HCT116 (cell line): ENCODE measurements at regions not wholly inside any gene's neighbourhood (a gene's known extent, or its start where the extent isn't known, plus 50 kb on each side); places are given as distances from the start of the nearest gene placed in this dataset.
A peak's percentile ranks its signal among the peaks of the same experiment; 100 is the strongest.

Experiments used
- ATAC-seq: fragments of 200-7000 bp; cut with Tn5 transposase; 2 replicates; pipeline ENCODE4 v1.9.1; 2020; ENCODE audit warnings: mild to moderate bottlenecking, moderate library complexity
- BruUV-seq: library from RNA; stranded (reverse); fragments of 400-500 nt; replicated peaks from 2 replicates; lab custom pipeline; 2021; lab: Mats Ljungman, UMichigan
- CTCF ChIA-PET: fragments of 300-600 bp; sonication (Branson Sonifier 250); formaldehyde crosslinking; loops from one replicate; lab custom pipeline; 2021; ENCODE audit warnings: antibody characterized with exemption; lab: Charles Lee
- POLR2A ChIA-PET: fragments of 300-600, 350-600 bp; sonication (Branson Sonifier 250); formaldehyde crosslinking; loops from one replicate; lab custom pipeline; 2021; ENCODE audit warnings: antibody characterized with exemption; lab: Charles Lee
- RAD21 ChIA-PET, 2 experiments: fragments of 300-600 bp; sonication (Branson Sonifier 250); formaldehyde crosslinking; loops; one replicate each; lab custom pipeline; 2023; ENCODE audit warnings: low total read pairs in 2 of 2; ENCODE audit not compliant: uncharacterized antibody in 2 of 2, unreplicated experiment in 2 of 2, low non-redundant PET in 1 of 2; lab: Charles Lee
- DNase-seq: peaks from one replicate; pipeline ENCODE4 v3.0.0-alpha.2; 2010; ENCODE audit warnings: low read depth, low spot score
- H2AFZ ChIP-seq: fragments of 200-600 bp; shearing (Covaris generic), sonication (generic); 2 replicates; pipeline ENCODE4 v1.6.1; 2017; ENCODE audit warnings: low read depth, mixed run types, mixed read lengths, antibody characterized with exemption, low read length; ENCODE audit not compliant: poor library complexity, severe bottlenecking
- H3K27ac ChIP-seq: 2 replicates; pipeline ENCODE4 v1.5.1; 2012; ENCODE audit warnings: low read depth, low read length
- H3K27me3 ChIP-seq: fragments of 200-600 bp; sonication (generic); 2 replicates; pipeline ENCODE4 v1.6.1; 2016; ENCODE audit warnings: mixed run types, low read length, mixed read lengths; ENCODE audit not compliant: insufficient read depth
- H3K36me3 ChIP-seq, 2 experiments: fragments of 200-500 bp in 1 of 2; fragments of 200-600 bp in 1 of 2; sonication (Bioruptor generic) in 1 of 2; sonication (generic) in 1 of 2; 2 replicates each; pipeline versions ENCODE4 v1.5.1 to v1.6.1; 2014 to 2016; ENCODE audit warnings: low read length in 2 of 2, inconsistent platforms in 1 of 2, mixed read lengths in 1 of 2, mixed run types in 1 of 2; ENCODE audit not compliant: insufficient read depth in 2 of 2, control insufficient read depth in 1 of 2
- H3K4me1 ChIP-seq, 2 experiments: fragments of 200-600 bp in 1 of 2; sonication (generic) in 1 of 2; 2 replicates each; pipeline versions ENCODE4 v1.5.1 to v1.6.1; 2012 to 2017; ENCODE audit warnings: low read length in 2 of 2, inconsistent platforms in 1 of 2, mild to moderate bottlenecking in 1 of 2, mixed read lengths in 1 of 2, mixed run types in 1 of 2, moderate library complexity in 1 of 2; ENCODE audit not compliant: insufficient read depth in 2 of 2, control insufficient read depth in 1 of 2
- H3K4me2 ChIP-seq: fragments of 200-600 bp; sonication (generic); 2 replicates; pipeline ENCODE4 v1.6.1; 2017; ENCODE audit warnings: mixed run types, low read length, mixed read lengths
- H3K4me3 ChIP-seq, 2 experiments: fragments of 200-600 bp in 1 of 2; sonication (generic) in 1 of 2; replicated peaks in 1 of 2; 2 replicates each; pipeline ENCODE4 v1.5.1; 2011 to 2016; ENCODE audit warnings: low read length in 2 of 2, control low read depth in 1 of 2, low read depth in 1 of 2, mild to moderate bottlenecking in 1 of 2, mixed read lengths in 1 of 2, mixed run types in 1 of 2
- H3K79me2 ChIP-seq: fragments of 200-600 bp; sonication (generic); 2 replicates; pipeline ENCODE4 v1.6.1; 2017; ENCODE audit warnings: mild to moderate bottlenecking, mixed run types, low read length, moderate library complexity, mixed read lengths; ENCODE audit not compliant: insufficient read depth
- H3K9ac ChIP-seq: fragments of 200-600 bp; sonication (generic); 2 replicates; pipeline ENCODE4 v1.6.1; 2016; ENCODE audit warnings: low read length, mixed read lengths
- H3K9me2 ChIP-seq: fragments of 200-600 bp; sonication (generic), shearing (Covaris generic); 2 replicates; pipeline ENCODE4 v1.6.1; 2017; ENCODE audit warnings: mixed run types, mild to moderate bottlenecking, moderate library complexity; ENCODE audit not compliant: insufficient read depth
- H3K9me3 ChIP-seq, 2 experiments: fragments of 200-500 bp in 1 of 2; fragments of 200-600 bp in 1 of 2; sonication (Bioruptor generic) in 1 of 2; sonication (generic) in 1 of 2; 2 replicates each; pipeline ENCODE4 v1.6.1; 2014 to 2017; ENCODE audit warnings: low read length in 2 of 2, mixed read lengths in 2 of 2, inconsistent platforms in 1 of 2, low read depth in 1 of 2, mild to moderate bottlenecking in 1 of 2, mixed run types in 1 of 2, moderate library complexity in 1 of 2; ENCODE audit not compliant: control insufficient read depth in 1 of 2, insufficient read depth in 1 of 2
- H4K20me1 ChIP-seq: fragments of 200-600 bp; sonication (generic), shearing (Covaris generic); 2 replicates; pipeline ENCODE4 v1.6.1; 2017; ENCODE audit warnings: mixed run types, mild to moderate bottlenecking, moderate library complexity; ENCODE audit not compliant: insufficient read depth
- CBX3 ChIP-seq: IDR thresholded peaks from 2 replicates; pipeline ENCODE4 v1.6.1; 2012; ENCODE audit warnings: low read depth
- CEBPB ChIP-seq: IDR thresholded peaks from 2 replicates; pipeline ENCODE4 v1.6.1; 2012; ENCODE audit warnings: low read depth
- EGR1 ChIP-seq: IDR thresholded peaks from 2 replicates; pipeline ENCODE4 v1.6.1; 2012; ENCODE audit warnings: low read depth
- FOSL1 ChIP-seq: IDR thresholded peaks from 2 replicates; pipeline ENCODE4 v1.6.1; 2012; ENCODE audit warnings: low read depth
- JUND ChIP-seq: IDR thresholded peaks from 2 replicates; pipeline ENCODE4 v1.6.1; 2012
- MAX ChIP-seq: IDR thresholded peaks from 2 replicates; pipeline ENCODE4 v1.6.1; 2012
- POLR2A ChIP-seq: IDR thresholded peaks from 2 replicates; pipeline ENCODE4 v1.7.0; 2011; ENCODE audit warnings: borderline replicate concordance; ENCODE audit not compliant: insufficient read depth, insufficient read length; ENCODE audit errors: extremely low read depth
- POLR2AphosphoS5 ChIP-seq: IDR thresholded peaks from 2 replicates; pipeline ENCODE4 v1.6.1; 2011; ENCODE audit warnings: mild to moderate bottlenecking, low read depth, low read length, moderate library complexity
- RAD21 ChIP-seq: IDR thresholded peaks from 2 replicates; pipeline ENCODE4 v1.6.1; 2012; ENCODE audit warnings: low read depth, mild to moderate bottlenecking
- SIN3A ChIP-seq: IDR thresholded peaks from 2 replicates; pipeline ENCODE4 v1.6.1; 2012; ENCODE audit warnings: low read depth
- SP1 ChIP-seq: IDR thresholded peaks from 2 replicates; pipeline ENCODE4 v1.6.1; 2012; ENCODE audit warnings: low read depth
- YY1 ChIP-seq: IDR thresholded peaks from 2 replicates; pipeline ENCODE4 v1.6.1; 2011; ENCODE audit warnings: low read length, low read depth, moderate library complexity, mild to moderate bottlenecking; ENCODE audit not compliant: insufficient replicate concordance; ENCODE audit errors: extremely low read depth
- ZFX ChIP-seq: fragments of 450-650 bp; IDR thresholded peaks from 2 replicates; pipeline ENCODE4 v1.6.1; 2017
- intact Hi-C: fragments of 100-400 bp; cut with micrococcal nuclease; formaldehyde crosslinking; loops from 2 replicates; pipeline ENCODE4 v1.10.0; 2022
- TF ChIP-seq, protein P1 (sequence below): IDR thresholded peaks from 2 replicates; pipeline ENCODE4 v1.6.1; 2012; ENCODE audit warnings: low read depth
- TF ChIP-seq, protein P2 (sequence below): IDR thresholded peaks from 2 replicates; pipeline ENCODE4 v1.6.1; 2011; ENCODE audit warnings: mild to moderate bottlenecking, low read length, moderate library complexity; ENCODE audit not compliant: insufficient replicate concordance; ENCODE audit errors: extremely low read depth

GRCh38 chr10:28180654-28181053 is 122.2 kb downstream of the MPP7 start:
- Histone ChIP-seq H3K9me2 (no peaks in the 10 kb centered on the region), H3K9ac (peak overlapping the region; percentile 46), H3K27ac (peak overlapping the region; percentile 94), H2AFZ (no peak overlapping the region), H3K79me2 (peaks cover 37% of the 10 kb centered on the region), H3K9me3 (no peaks in the 10 kb centered on the region), H3K4me2 (peak overlapping the region; percentile 64), H3K4me1 (peaks cover 74 to 77% of the 10 kb centered on the region in 2 experiments), H3K4me3 (peak overlapping the region; percentile 17 to 32), H3K36me3 (no peaks in the 10 kb centered on the region), H4K20me1 (no peaks in the 10 kb centered on the region), H3K27me3 (no peaks in the 10 kb centered on the region)
- RAD21 ChIA-PET = no interaction called here
- TF ChIP-seq RAD21 (no peak), SP1 (peak; percentile 70), CBX3 (peak; percentile 72), POLR2AphosphoS5 (peak; percentile 72), YY1 (no peak), JUND (peak; percentile 40), CEBPB (no peak), FOSL1 (peak; percentile 16; the same call in 1 of the 2 replicates), ZFX (no peak), MAX (peak; percentile 70), SIN3A (peak; percentile 64; the same call in 1 of the 2 replicates), POLR2A (no peak), EGR1 (peak; percentile 88)
- TF ChIP-seq, protein P1, sequence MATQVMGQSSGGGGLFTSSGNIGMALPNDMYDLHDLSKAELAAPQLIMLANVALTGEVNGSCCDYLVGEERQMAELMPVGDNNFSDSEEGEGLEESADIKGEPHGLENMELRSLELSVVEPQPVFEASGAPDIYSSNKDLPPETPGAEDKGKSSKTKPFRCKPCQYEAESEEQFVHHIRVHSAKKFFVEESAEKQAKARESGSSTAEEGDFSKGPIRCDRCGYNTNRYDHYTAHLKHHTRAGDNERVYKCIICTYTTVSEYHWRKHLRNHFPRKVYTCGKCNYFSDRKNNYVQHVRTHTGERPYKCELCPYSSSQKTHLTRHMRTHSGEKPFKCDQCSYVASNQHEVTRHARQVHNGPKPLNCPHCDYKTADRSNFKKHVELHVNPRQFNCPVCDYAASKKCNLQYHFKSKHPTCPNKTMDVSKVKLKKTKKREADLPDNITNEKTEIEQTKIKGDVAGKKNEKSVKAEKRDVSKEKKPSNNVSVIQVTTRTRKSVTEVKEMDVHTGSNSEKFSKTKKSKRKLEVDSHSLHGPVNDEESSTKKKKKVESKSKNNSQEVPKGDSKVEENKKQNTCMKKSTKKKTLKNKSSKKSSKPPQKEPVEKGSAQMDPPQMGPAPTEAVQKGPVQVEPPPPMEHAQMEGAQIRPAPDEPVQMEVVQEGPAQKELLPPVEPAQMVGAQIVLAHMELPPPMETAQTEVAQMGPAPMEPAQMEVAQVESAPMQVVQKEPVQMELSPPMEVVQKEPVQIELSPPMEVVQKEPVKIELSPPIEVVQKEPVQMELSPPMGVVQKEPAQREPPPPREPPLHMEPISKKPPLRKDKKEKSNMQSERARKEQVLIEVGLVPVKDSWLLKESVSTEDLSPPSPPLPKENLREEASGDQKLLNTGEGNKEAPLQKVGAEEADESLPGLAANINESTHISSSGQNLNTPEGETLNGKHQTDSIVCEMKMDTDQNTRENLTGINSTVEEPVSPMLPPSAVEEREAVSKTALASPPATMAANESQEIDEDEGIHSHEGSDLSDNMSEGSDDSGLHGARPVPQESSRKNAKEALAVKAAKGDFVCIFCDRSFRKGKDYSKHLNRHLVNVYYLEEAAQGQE = no peak
- TF ChIP-seq, protein P2, sequence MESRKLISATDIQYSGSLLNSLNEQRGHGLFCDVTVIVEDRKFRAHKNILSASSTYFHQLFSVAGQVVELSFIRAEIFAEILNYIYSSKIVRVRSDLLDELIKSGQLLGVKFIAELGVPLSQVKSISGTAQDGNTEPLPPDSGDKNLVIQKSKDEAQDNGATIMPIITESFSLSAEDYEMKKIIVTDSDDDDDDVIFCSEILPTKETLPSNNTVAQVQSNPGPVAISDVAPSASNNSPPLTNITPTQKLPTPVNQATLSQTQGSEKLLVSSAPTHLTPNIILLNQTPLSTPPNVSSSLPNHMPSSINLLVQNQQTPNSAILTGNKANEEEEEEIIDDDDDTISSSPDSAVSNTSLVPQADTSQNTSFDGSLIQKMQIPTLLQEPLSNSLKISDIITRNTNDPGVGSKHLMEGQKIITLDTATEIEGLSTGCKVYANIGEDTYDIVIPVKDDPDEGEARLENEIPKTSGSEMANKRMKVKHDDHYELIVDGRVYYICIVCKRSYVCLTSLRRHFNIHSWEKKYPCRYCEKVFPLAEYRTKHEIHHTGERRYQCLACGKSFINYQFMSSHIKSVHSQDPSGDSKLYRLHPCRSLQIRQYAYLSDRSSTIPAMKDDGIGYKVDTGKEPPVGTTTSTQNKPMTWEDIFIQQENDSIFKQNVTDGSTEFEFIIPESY = no peak
- POLR2A ChIA-PET = interaction anchor here (1.4 kb wide), 1 partner anchor 60 kb away, joined by 3 read pairs; no protein-coding TSS in a partner anchor
- ATAC-seq (peak; percentile 74), DNase-seq (peak; percentile 69)
- CTCF ChIA-PET = interaction anchor here (1.2 kb wide), 1 partner anchor 85 kb away, joined by 3 read pairs; no protein-coding TSS in a partner anchor
- no TSS peak for BruUV-seq
- intact Hi-C loops = loop anchor here (1.0 kb wide), 2 partner anchors 61 to 397 kb away; no protein-coding TSS in a partner anchor
